Mesendoderm (in vitro differentiated cells): ENCODE measurements at regions not wholly inside any gene's neighbourhood (a gene's known extent, or its start where the extent isn't known, plus 50 kb on each side); places are given as distances from the start of the nearest gene placed in this dataset.
A peak's percentile ranks its signal among the peaks of the same experiment; 100 is the strongest.

ENCODE experiments used
- DNase-seq: peaks from one replicate; pipeline ENCODE4 v3.0.0; 2013
- H2AK5ac ChIP-seq: 2 replicates; pipeline ENCODE4 v1.6.1; 2013; ENCODE audit warnings: low read length, inconsistent platforms
- H2BK120ac ChIP-seq: 2 replicates; pipeline ENCODE4 v1.6.1; 2013; ENCODE audit warnings: low read depth, mild to moderate bottlenecking, low read length, moderate library complexity, mixed read lengths
- H2BK15ac ChIP-seq: replicated peaks from 2 replicates; pipeline ENCODE4 v1.6.1; 2013; ENCODE audit warnings: low read depth, mild to moderate bottlenecking, moderate library complexity
- H2BK5ac ChIP-seq: 2 replicates; pipeline ENCODE4 v1.6.1; 2013; ENCODE audit warnings: low read length, inconsistent platforms
- H3K18ac ChIP-seq: 2 replicates; pipeline ENCODE4 v1.6.1; 2013; ENCODE audit warnings: mild to moderate bottlenecking, low read length, mixed read lengths
- H3K23ac ChIP-seq: one replicate; pipeline ENCODE4 v1.6.1; 2013; ENCODE audit warnings: low read length
- H3K27ac ChIP-seq: 2 replicates; pipeline ENCODE4 v1.5.1; 2013; ENCODE audit warnings: low read depth, mild to moderate bottlenecking, inconsistent platforms, low read length, moderate library complexity
- H3K27me3 ChIP-seq: 2 replicates; pipeline ENCODE4 v1.6.1; 2013; ENCODE audit warnings: low read length, control low read depth, mild to moderate bottlenecking, inconsistent platforms; ENCODE audit not compliant: insufficient read depth, poor library complexity
- H3K36me3 ChIP-seq: 2 replicates; pipeline ENCODE4 v1.6.1; 2013; ENCODE audit warnings: low read length, inconsistent platforms; ENCODE audit not compliant: control insufficient read depth, insufficient read depth
- H3K4ac ChIP-seq: one replicate; pipeline ENCODE4 v1.6.1; 2013; ENCODE audit warnings: low read depth, mild to moderate bottlenecking, low read length, moderate library complexity
- H3K4me1 ChIP-seq: 2 replicates; pipeline ENCODE4 v1.6.1; 2013; ENCODE audit warnings: low read depth, low read length, inconsistent platforms; ENCODE audit not compliant: control insufficient read depth
- H3K4me2 ChIP-seq: 2 replicates; pipeline ENCODE4 v1.6.1; 2013; ENCODE audit warnings: low read length
- H3K4me3 ChIP-seq: 2 replicates; pipeline ENCODE4 v1.5.1; 2013; ENCODE audit warnings: mild to moderate bottlenecking, low read length
- H3K56ac ChIP-seq: one replicate; pipeline ENCODE4 v1.6.1; 2013; ENCODE audit warnings: low read length
- H3K79me1 ChIP-seq: 2 replicates; pipeline ENCODE4 v1.6.1; 2013; ENCODE audit warnings: low read length, inconsistent platforms
- H3K79me2 ChIP-seq: 2 replicates; pipeline ENCODE4 v1.6.1; 2013; ENCODE audit warnings: mild to moderate bottlenecking, low read length; ENCODE audit not compliant: control insufficient read depth, insufficient read depth
- H3K9ac ChIP-seq: 2 replicates; pipeline ENCODE4 v1.6.1; 2013; ENCODE audit warnings: low read length, inconsistent platforms
- H4K5ac ChIP-seq: one replicate; pipeline ENCODE4 v1.6.1; 2013; ENCODE audit warnings: low read length
- H4K8ac ChIP-seq: one replicate; pipeline ENCODE4 v1.6.1; 2013; ENCODE audit warnings: low read depth, mild to moderate bottlenecking, control low read depth, low read length, moderate library complexity
- WGBS: extraction: QIAGEN DNeasy Blood & Tissue Kit; methylation state at CpG from one replicate; pipeline ENCODE4 v1.1.7; 2013; ENCODE audit warnings: low lambda C conversion rate, missing lambda C conversion rate; ENCODE audit not compliant: insufficient coverage; ENCODE audit errors: extremely low coverage; 5-methylcytosine and 5-hydroxymethylcytosine counted together

DNA sequence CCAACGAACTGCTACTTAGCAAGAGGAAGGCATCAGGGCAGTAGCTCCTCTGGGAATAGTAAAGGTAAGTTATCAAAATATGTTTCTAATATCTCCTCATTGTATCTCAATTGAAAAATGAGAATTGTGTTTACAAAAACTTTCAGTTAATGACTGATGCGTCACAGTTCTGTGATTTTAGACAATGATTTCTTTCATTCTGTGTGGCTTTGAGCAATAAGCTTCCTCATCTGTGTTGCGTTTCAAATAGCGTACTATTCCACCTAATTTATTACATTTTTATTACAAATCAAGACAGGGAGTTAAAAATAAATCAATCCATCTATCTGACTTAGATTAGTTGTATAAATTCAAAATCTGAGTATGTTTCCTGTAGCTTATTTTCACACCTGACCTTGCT lies 145.0 kb downstream of the CAAP1 start:
- Histone ChIP-seq H3K23ac (no peak overlapping the region), H2BK120ac (no peak overlapping the region), H3K79me2 (no peaks in the 10 kb centered on the region), H4K8ac (no peak overlapping the region), H3K56ac (no peak overlapping the region), H2AK5ac (no peak overlapping the region), H3K27ac (no peak overlapping the region), H3K79me1 (no peaks in the 10 kb centered on the region), H3K36me3 (no peaks in the 10 kb centered on the region), H3K18ac (no peak overlapping the region), H3K4me1 (no peaks in the 10 kb centered on the region), H3K4me2 (no peak overlapping the region), H4K5ac (no peak overlapping the region), H3K4ac (no peak overlapping the region), H2BK15ac (no peak overlapping the region), H3K4me3 (no peak overlapping the region), H3K9ac (no peak overlapping the region), H3K27me3 (no peaks in the 10 kb centered on the region), H2BK5ac (no peak overlapping the region)
- no CpG with 5 or more reads among the region's 4 CpGs for whole genome bisulfite sequencing
- no peak for DNase-seq

DNA sequence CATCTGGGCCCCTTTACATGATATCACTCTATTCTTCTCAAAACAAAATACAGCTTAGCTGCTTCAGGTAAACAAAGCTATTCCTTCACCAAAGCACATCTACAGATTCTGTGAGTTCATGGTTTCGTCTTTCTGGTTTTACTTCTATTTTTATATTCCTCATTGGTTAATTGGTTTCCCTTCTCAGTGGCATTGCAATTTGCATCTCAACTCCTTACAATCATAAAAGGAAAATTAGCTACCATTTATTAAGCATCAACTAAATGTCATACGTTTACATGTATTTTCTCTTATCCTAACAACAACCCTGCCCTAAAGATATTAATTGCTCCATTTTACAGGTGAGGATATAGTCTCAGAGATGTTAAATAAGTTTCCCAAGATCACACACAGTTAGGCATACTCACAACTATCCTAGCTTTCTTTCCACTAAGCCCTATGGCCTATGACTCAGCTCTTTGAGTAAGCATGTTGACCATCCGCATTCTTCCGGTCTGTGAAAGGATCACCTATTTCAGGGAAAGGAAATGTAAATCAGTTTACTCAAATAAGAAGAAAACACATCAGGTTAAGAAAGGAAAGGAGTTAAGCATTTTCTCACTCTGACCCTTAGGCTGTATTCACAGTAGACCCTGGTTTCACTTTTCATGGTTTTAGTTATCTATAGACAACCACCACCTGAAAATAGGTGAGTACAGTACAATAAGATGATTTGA lies 146.1 kb downstream of the CAAP1 start:
- Histone ChIP-seq H3K56ac (no peak overlapping the region), H3K27ac (no peak overlapping the region), H3K79me2 (no peaks in the 10 kb centered on the region)

DNA sequence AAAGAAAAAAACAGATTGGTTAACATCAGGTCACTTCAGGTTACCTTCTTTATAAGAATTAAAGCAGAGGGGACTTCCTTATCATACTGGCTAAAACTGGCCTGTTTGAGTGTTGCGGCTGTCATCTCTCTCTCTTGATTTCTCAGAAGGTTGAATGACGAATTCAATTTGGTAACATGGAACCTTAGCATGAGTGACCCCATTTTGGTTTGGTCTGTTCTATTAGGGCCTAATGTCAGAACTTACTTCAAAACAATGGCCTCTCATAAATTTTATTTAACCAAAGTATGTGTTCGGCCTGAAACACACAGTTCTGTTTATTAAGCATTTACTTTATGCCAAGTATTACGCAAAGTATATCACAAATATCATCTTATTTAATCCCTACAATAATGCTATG lies 147.5 kb downstream of the CAAP1 start:
- no peak for DNase-seq
- Histone ChIP-seq H3K23ac (no peak overlapping the region), H3K27me3 (no peaks in the 10 kb centered on the region), H3K18ac (no peak overlapping the region), H2BK15ac (no peak overlapping the region), H2BK5ac (no peak overlapping the region), H3K9ac (no peak overlapping the region), H3K4me1 (no peaks in the 10 kb centered on the region), H2BK120ac (no peak overlapping the region), H2AK5ac (no peak overlapping the region), H3K4me3 (no peak overlapping the region), H3K56ac (no peak overlapping the region), H3K27ac (no peak overlapping the region), H4K8ac (no peak overlapping the region), H3K36me3 (no peaks in the 10 kb centered on the region), H3K4me2 (no peak overlapping the region), H3K4ac (no peak overlapping the region), H4K5ac (no peak overlapping the region), H3K79me2 (no peaks in the 10 kb centered on the region), H3K79me1 (no peaks in the 10 kb centered on the region)
- no CpG with 5 or more reads among the region's 4 CpGs for WGBS

More for the DNA sequence above, 146.1 kb downstream of the CAAP1 start:
- no peaks in the 10 kb centered on the region for H3K36me3 ChIP-seq
- whole genome bisulfite sequencing, result no CpG with 5 or more reads among the region's 4 CpGs
- no peak overlapping the region for H3K4me2 ChIP-seq
- H3K27me3 ChIP-seq, result no peaks in the 10 kb centered on the region
- no peaks in the 10 kb centered on the region for H3K79me1 ChIP-seq
- no peaks in the 10 kb centered on the region for H3K4me1 ChIP-seq
- no peak overlapping the region for H2BK120ac ChIP-seq
- peak overlapping the region; percentile 36 for H2BK15ac ChIP-seq
- no peak overlapping the region for H3K4ac ChIP-seq
- H2AK5ac ChIP-seq, result no peak overlapping the region
- H3K9ac ChIP-seq, result no peak overlapping the region
- no peak overlapping the region for H2BK5ac ChIP-seq
- H3K4me3 ChIP-seq, result no peak overlapping the region
- no peak overlapping the region for H3K18ac ChIP-seq
- H3K23ac ChIP-seq, result no peak overlapping the region
- DNase-seq, result peak; percentile 92
- no peak overlapping the region for H4K8ac ChIP-seq
- no peak overlapping the region for H4K5ac ChIP-seq

DNA sequence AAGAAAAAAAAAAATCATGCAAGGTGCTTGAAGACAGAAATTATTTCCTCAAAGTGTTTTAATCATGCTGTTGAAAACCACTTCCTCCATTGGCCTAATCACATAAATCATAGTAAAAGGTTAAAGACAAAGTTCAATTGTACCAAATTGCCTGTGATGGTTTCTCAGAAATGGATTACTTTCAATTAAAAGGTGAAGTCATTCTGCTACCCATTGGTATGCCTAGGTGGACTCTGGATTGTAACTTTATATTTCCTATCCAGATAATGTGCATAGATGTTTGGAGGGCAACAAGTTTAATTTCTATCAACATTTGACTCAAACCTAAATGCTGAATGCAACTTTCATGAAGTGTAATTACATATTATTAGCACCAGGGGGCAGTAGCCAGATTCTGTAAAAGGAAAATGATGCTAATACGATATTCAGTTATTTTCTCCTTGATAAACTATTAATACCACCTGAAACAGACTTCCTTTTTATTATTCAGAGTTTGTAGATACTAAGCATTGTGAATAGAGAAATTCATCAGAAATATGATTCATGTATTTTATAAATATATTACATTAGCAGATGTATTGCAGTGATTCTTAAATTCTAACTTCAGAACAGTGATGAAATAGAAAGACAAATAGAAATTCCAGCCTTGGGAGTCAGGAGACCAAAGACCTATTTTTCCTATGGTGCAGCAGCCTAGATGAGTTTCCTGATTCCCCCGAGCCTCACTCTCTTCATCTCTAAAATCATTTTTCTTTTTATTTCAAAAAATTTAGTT lies 148.2 kb downstream of the CAAP1 start:
- no peak overlapping the region for H3K56ac ChIP-seq
- no peak overlapping the region for H3K27ac ChIP-seq
- no peak overlapping the region for H2AK5ac ChIP-seq
- no peak overlapping the region for H4K5ac ChIP-seq
- no peak overlapping the region for H2BK15ac ChIP-seq
- no peak overlapping the region for H3K4ac ChIP-seq
- peak; percentile 27 for DNase-seq
- H3K36me3 ChIP-seq, result no peaks in the 10 kb centered on the region
- WGBS, result no CpG with 5 or more reads among the region's 2 CpGs
- H3K23ac ChIP-seq, result no peak overlapping the region
- H3K4me2 ChIP-seq, result no peak overlapping the region
- H3K79me2 ChIP-seq, result no peaks in the 10 kb centered on the region
- no peaks in the 10 kb centered on the region for H3K4me1 ChIP-seq
- no peaks in the 10 kb centered on the region for H3K27me3 ChIP-seq
- H3K18ac ChIP-seq, result no peak overlapping the region
- H2BK120ac ChIP-seq, result no peak overlapping the region
- H3K79me1 ChIP-seq, result no peaks in the 10 kb centered on the region
- no peak overlapping the region for H3K9ac ChIP-seq
- H4K8ac ChIP-seq, result no peak overlapping the region
- H3K4me3 ChIP-seq, result no peak overlapping the region
- H2BK5ac ChIP-seq, result no peak overlapping the region

DNA sequence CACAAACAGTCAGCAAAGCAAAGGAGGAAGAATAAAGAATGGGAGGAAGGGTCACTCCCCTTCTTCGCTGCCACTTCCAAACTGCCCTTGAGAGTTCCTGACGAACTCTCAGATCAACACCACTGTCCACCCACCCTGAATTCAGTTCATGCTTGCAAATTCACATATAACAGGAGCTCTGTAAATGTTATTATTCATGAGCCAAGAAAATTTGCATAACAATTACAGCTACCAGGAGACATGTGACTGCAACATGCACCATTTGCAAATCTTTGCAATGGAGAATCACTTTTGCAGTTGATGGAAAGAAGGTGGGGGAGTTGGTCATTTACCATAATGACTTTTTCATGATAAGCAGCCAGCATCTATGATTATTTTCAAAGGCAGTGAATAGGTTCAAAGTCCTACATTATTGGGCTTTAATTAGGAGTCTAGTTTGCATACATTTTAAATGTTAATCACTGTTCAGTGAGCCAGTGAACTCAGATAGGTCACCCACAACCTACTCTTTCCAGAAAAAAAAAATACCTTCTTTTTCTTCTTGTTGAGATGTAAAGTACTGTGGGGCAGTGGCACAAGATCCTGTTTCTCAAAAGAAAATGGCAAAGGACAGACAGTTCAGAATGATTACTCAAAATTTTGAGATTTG lies 149.7 kb downstream of the CAAP1 start:
- Histone ChIP-seq H2BK5ac (no peak overlapping the region), H4K5ac (no peak overlapping the region), H3K4me3 (no peak overlapping the region), H3K27me3 (no peaks in the 10 kb centered on the region), H3K56ac (no peak overlapping the region), H3K4me1 (no peaks in the 10 kb centered on the region), H3K4me2 (no peak overlapping the region), H3K18ac (no peak overlapping the region), H4K8ac (no peak overlapping the region), H3K23ac (no peak overlapping the region), H3K9ac (no peak overlapping the region), H3K4ac (no peak overlapping the region), H3K79me1 (no peaks in the 10 kb centered on the region), H2BK15ac (no peak overlapping the region), H2BK120ac (no peak overlapping the region), H3K79me2 (no peaks in the 10 kb centered on the region), H3K36me3 (no peaks in the 10 kb centered on the region), H3K27ac (no peak overlapping the region), H2AK5ac (no peak overlapping the region)
- no peak for DNase-seq
- WGBS, result no CpG with 5 or more reads among the region's 2 CpGs
